ENCODE measurements at regions not wholly inside any gene's neighbourhood (a gene's known extent, or its start where the extent isn't known, plus 50 kb on each side); places are given as distances from the start of the nearest gene placed in this dataset.

GRCh38 chrX:131729295-131729694 is 185.4 kb downstream of the OR13H1 start:
- TF ChIP-seq HOXA7 (CRISPR knock-in tag; IDR thresholded peaks at IDR 0.05), result no peak
- no peak for TF ChIP-seq SREBF2 (IDR thresholded peaks at IDR 0.05)
- TF ChIP-seq CTCF (IDR thresholded peaks at IDR 0.05), result no peak
- TF ChIP-seq CHD2 (IDR thresholded peaks at IDR 0.05; ENCODE audit: low read length, partially characterized antibody), result no peak
- no peak for TF ChIP-seq ZNF302 (CRISPR knock-in tag; IDR thresholded peaks at IDR 0.05)

All from A549 (cell line).